Thyroid gland (tissue), 4 donors: ENCODE measurements at regions not wholly inside any gene's neighbourhood (a gene's known extent, or its start where the extent isn't known, plus 50 kb on each side); places are given as distances from the start of the nearest gene placed in this dataset.
"Not testable (repeated sequence)": the region's sequence is repeated elsewhere in the genome, so short reads cannot be mapped to it uniquely, and the experiment has no call there.

Experiments
- CTCF ChIP-seq, 6 experiments: fragments of 200-600 bp in 3 of 6; fragments of 450-650 bp in 3 of 6; sonication (generic) in 3 of 6; IDR thresholded peaks; one replicate each; pipeline ENCODE4 v1.5.1; 2016 to 2019; ENCODE audit warnings: antibody characterized with exemption in 6 of 6, mild to moderate bottlenecking in 2 of 6, inconsistent platforms in 1 of 6, moderate library complexity in 1 of 6
- POLR2A ChIP-seq, 2 donors: fragments of 450-650 bp; IDR thresholded peaks; one replicate each; pipeline ENCODE4 v1.6.1; 2017; ENCODE audit warnings: antibody characterized with exemption in 2 of 2, mild to moderate bottlenecking in 2 of 2, moderate library complexity in 1 of 2

- TF ChIP-seq POLR2A, CTCF (IDR thresholded peaks at IDR 0.05): not testable (repeated sequence)
These were observed 68.6 kb upstream of the F9 start for GRCh38 chrX:139461945-139462344.
